OCI-LY7 (cell line): ENCODE measurements at regions not wholly inside any gene's neighbourhood (a gene's known extent, or its start where the extent isn't known, plus 50 kb on each side); places are given as distances from the start of the nearest gene placed in this dataset.

ENCODE experiments used
- BruUV-seq: library from RNA; stranded (reverse); fragments of 400-500 nt; replicated peaks from 2 replicates; lab custom pipeline; 2021; lab: Mats Ljungman, UMichigan
- CTCF ChIA-PET: fragments of 300-600 bp; sonication (Branson Sonifier 250); formaldehyde crosslinking; loops from one replicate; lab custom pipeline; 2022; ENCODE audit warnings: antibody characterized with exemption; ENCODE audit not compliant: unreplicated experiment; lab: Charles Lee
- POLR2A ChIA-PET: fragments of 300-600 bp; sonication (Branson Sonifier 250); formaldehyde crosslinking; loops from one replicate; lab custom pipeline; 2022; ENCODE audit warnings: antibody characterized with exemption; lab: Charles Lee
- DNase-seq: peaks from one replicate; pipeline ENCODE4 v3.0.0-alpha.2; 2015; ENCODE audit warnings: low spot score
- H2AFZ ChIP-seq: fragments of 200-600 bp; sonication (generic), shearing (Covaris generic); 2 replicates; pipeline ENCODE4 v1.6.1; 2014; ENCODE audit warnings: mild to moderate bottlenecking, antibody characterized with exemption, low read length, moderate library complexity
- H3K27ac ChIP-seq: fragments of 200-600 bp; sonication (generic); 2 replicates; pipeline ENCODE4 v1.5.1; 2014; ENCODE audit warnings: mixed run types, low read depth, mild to moderate bottlenecking, moderate library complexity, low read length, inconsistent platforms; ENCODE audit not compliant: poor library complexity, severe bottlenecking
- H3K36me3 ChIP-seq: fragments of 200-600 bp; sonication (generic); 2 replicates; pipeline ENCODE4 v1.6.1; 2014; ENCODE audit warnings: mild to moderate bottlenecking, antibody characterized with exemption, low read length, moderate library complexity, mixed read lengths; ENCODE audit not compliant: insufficient read depth
- H3K4me1 ChIP-seq: fragments of 200-600 bp; sonication (generic); 2 replicates; pipeline ENCODE4 v1.5.1; 2014; ENCODE audit warnings: mild to moderate bottlenecking, low read length; ENCODE audit not compliant: insufficient read depth, poor library complexity, severe bottlenecking
- H3K4me2 ChIP-seq: fragments of 200-600 bp; sonication (generic); 2 replicates; pipeline ENCODE4 v1.6.1; 2014; ENCODE audit warnings: mild to moderate bottlenecking, low read length
- H3K4me3 ChIP-seq: fragments of 200-600 bp; sonication (generic); 2 replicates; pipeline ENCODE4 v1.5.1; 2014; ENCODE audit warnings: mild to moderate bottlenecking, low read depth, low read length; ENCODE audit not compliant: poor library complexity, severe bottlenecking
- H3K79me2 ChIP-seq: fragments of 200-600 bp; sonication (generic); 2 replicates; pipeline ENCODE4 v1.6.1; 2016; ENCODE audit warnings: low read depth, mild to moderate bottlenecking, low read length, moderate library complexity, mixed read lengths; ENCODE audit not compliant: insufficient read depth
- H3K9me2 ChIP-seq: fragments of 200-600 bp; sonication (generic); 2 replicates; pipeline ENCODE4 v1.6.1; 2016; ENCODE audit warnings: mild to moderate bottlenecking, low read length, mixed read lengths; ENCODE audit not compliant: insufficient read depth
- H3K9me3 ChIP-seq: fragments of 200-600 bp; sonication (generic); 2 replicates; pipeline ENCODE4 v1.6.1; 2014; ENCODE audit warnings: mild to moderate bottlenecking, mixed run types, low read length, mixed read lengths
- H4K20me1 ChIP-seq: fragments of 200-600 bp; sonication (generic); 2 replicates; pipeline ENCODE4 v1.6.1; 2014; ENCODE audit warnings: mild to moderate bottlenecking, antibody characterized with exemption, low read length, moderate library complexity, mixed read lengths; ENCODE audit not compliant: insufficient read depth
- CTCF ChIP-seq: fragments of 200-600 bp; sonication (generic); conservative IDR thresholded peaks from 2 replicates; pipeline ENCODE4 v1.5.1; 2014; ENCODE audit warnings: mild to moderate bottlenecking, antibody characterized with exemption, low read length, moderate library complexity, mixed read lengths
- EZH2phosphoT487 ChIP-seq: fragments of 200-600 bp; sonication (generic); IDR thresholded peaks from 2 replicates; pipeline ENCODE4 v1.6.1; 2018; ENCODE audit warnings: low read depth, borderline replicate concordance, mild to moderate bottlenecking, mixed run types, antibody characterized with exemption, low read length, moderate library complexity, mixed read lengths
- intact Hi-C: fragments of 100-400 bp; cut with micrococcal nuclease; formaldehyde crosslinking; loops from one replicate; pipeline ENCODE4 v1.10.0; 2022; ENCODE audit not compliant: unreplicated experiment

- TF ChIP-seq CTCF, result no peak
- no peak for TF ChIP-seq EZH2phosphoT487
- H3K4me1 ChIP-seq, result no peaks in the 10 kb centered on the region
- H4K20me1 ChIP-seq, result no peaks in the 10 kb centered on the region
- POLR2A ChIA-PET, result no interaction called here
- intact Hi-C loops, result no loop called here
- no peak overlapping the region for H3K4me2 ChIP-seq
- no peaks in the 10 kb centered on the region for H3K9me3 ChIP-seq
- CTCF ChIA-PET, result no interaction called here
- H3K79me2 ChIP-seq, result no peaks in the 10 kb centered on the region
- H3K4me3 ChIP-seq, result no peak overlapping the region
- BruUV-seq, result no TSS peak
- no peak overlapping the region for H2AFZ ChIP-seq
- no peaks in the 10 kb centered on the region for H3K9me2 ChIP-seq
- no peak for DNase-seq
- no peak overlapping the region for H3K27ac ChIP-seq
- no peaks in the 10 kb centered on the region for H3K36me3 ChIP-seq
Measured at GRCh38 chr2:16252251-16252650, 311.9 kb downstream of the MYCN start.

GRCh38 chr2:16251511-16252225 lies 311.3 kb downstream of the MYCN start:
- Histone ChIP-seq H3K36me3 (no peaks in the 10 kb centered on the region), H3K4me3 (no peak overlapping the region), H3K4me2 (no peak overlapping the region), H2AFZ (no peak overlapping the region), H3K9me3 (no peaks in the 10 kb centered on the region), H3K79me2 (no peaks in the 10 kb centered on the region), H3K9me2 (no peaks in the 10 kb centered on the region), H3K27ac (no peak overlapping the region), H4K20me1 (no peaks in the 10 kb centered on the region), H3K4me1 (no peaks in the 10 kb centered on the region)
- intact Hi-C loops, result no loop called here
- CTCF ChIA-PET, result no interaction called here
- no peak for DNase-seq
- POLR2A ChIA-PET, result no interaction called here
- BruUV-seq, result no TSS peak
- TF ChIP-seq CTCF, result no peak
- TF ChIP-seq EZH2phosphoT487, result no peak

- H2AFZ ChIP-seq, result no peak overlapping the region
- TF ChIP-seq EZH2phosphoT487 (no peak), CTCF (no peak)
- H3K27ac ChIP-seq, result no peak overlapping the region
- no peak for DNase-seq
- H4K20me1 ChIP-seq, result no peaks in the 10 kb centered on the region
- no peak overlapping the region for H3K4me3 ChIP-seq
- no TSS peak for BruUV-seq
- POLR2A ChIA-PET, result no interaction called here
- H3K79me2 ChIP-seq, result no peaks in the 10 kb centered on the region
- no peak overlapping the region for H3K4me2 ChIP-seq
- no peaks in the 10 kb centered on the region for H3K4me1 ChIP-seq
- no peaks in the 10 kb centered on the region for H3K9me2 ChIP-seq
- CTCF ChIA-PET, result no interaction called here
- H3K36me3 ChIP-seq, result no peaks in the 10 kb centered on the region
- H3K9me3 ChIP-seq, result no peaks in the 10 kb centered on the region
- intact Hi-C loops, result no loop called here
Measured at GRCh38 chr2:16250886-16251285, 310.5 kb downstream of the MYCN start.
